ENCODE measurements at regions not wholly inside any gene's neighbourhood (a gene's known extent, or its start where the extent isn't known, plus 50 kb on each side); places are given as distances from the start of the nearest gene placed in this dataset.

GRCh38 chr2:105961599-105962146, 217.0 kb downstream of the NCK2 start:
- intact Hi-C loops (cut with micrococcal nuclease) = no loop called here
- no peak for TF ChIP-seq CTCF (IDR thresholded peaks at IDR 0.05; ENCODE audit: unreplicated experiment)
- ChIA-PET POLR2A (interaction anchor here (1.0 to 1.4 kb wide), 2 partner anchors 11 to 20 kb away, joined by 3 read pairs; no protein-coding TSS in a partner anchor), CTCF (interaction anchor here (0.6 kb wide), 2 partner anchors 31 to 901 kb away, joined by 3 read pairs; no protein-coding TSS in a partner anchor)
- H3K4me1 Mint-ChIP-seq (ENCODE audit: insufficient read depth, unreplicated experiment) = no peaks in the 10 kb centered on the region
- H3K9me3 Mint-ChIP-seq (ENCODE audit: unreplicated experiment) = no peaks in the 10 kb centered on the region
- peaks cover 21% of the 10 kb centered on the region for H3K27me3 Mint-ChIP-seq (ENCODE audit: insufficient read depth, unreplicated experiment)
- DNase-seq (ENCODE audit: unreplicated experiment) = no peak
- no peak overlapping the region for H3K4me3 Mint-ChIP-seq (ENCODE audit: unreplicated experiment)
- no peak overlapping the region for H3K27ac Mint-ChIP-seq (ENCODE audit: low read depth, unreplicated experiment)
- no peaks in the 10 kb centered on the region for H3K36me3 Mint-ChIP-seq (ENCODE audit: insufficient read depth, unreplicated experiment)
- no TSS peak for BruUV-seq (replicated peaks)

- POLR2A ChIA-PET = interaction anchor here (0.7 kb wide), 1 partner anchor 105 kb away, joined by 3 read pairs; no protein-coding TSS in a partner anchor
- CTCF ChIA-PET = interaction anchor here (0.6 kb wide), 1 partner anchor 1316 kb away, joined by 3 read pairs; no protein-coding TSS in a partner anchor
- H3K4me3 Mint-ChIP-seq (ENCODE audit: unreplicated experiment) = no peak overlapping the region
- no peaks in the 10 kb centered on the region for H3K36me3 Mint-ChIP-seq (ENCODE audit: insufficient read depth, unreplicated experiment)
- no peaks in the 10 kb centered on the region for H3K9me3 Mint-ChIP-seq (ENCODE audit: unreplicated experiment)
- BruUV-seq (replicated peaks) = no TSS peak
- TF ChIP-seq CTCF (IDR thresholded peaks at IDR 0.05; ENCODE audit: unreplicated experiment) = no peak
- intact Hi-C loops (cut with micrococcal nuclease) = no loop called here
- no peak overlapping the region for H3K27ac Mint-ChIP-seq (ENCODE audit: low read depth, unreplicated experiment)
- DNase-seq (ENCODE audit: unreplicated experiment) = no peak
- no peaks in the 10 kb centered on the region for H3K4me1 Mint-ChIP-seq (ENCODE audit: insufficient read depth, unreplicated experiment)
- H3K27me3 Mint-ChIP-seq (ENCODE audit: insufficient read depth, unreplicated experiment) = peaks cover 21% of the 10 kb centered on the region
Measured at GRCh38 chr2:105959357-105959756, 214.6 kb downstream of the NCK2 start.

- H3K4me1 Mint-ChIP-seq (ENCODE audit: insufficient read depth, unreplicated experiment) = no peaks in the 10 kb centered on the region
- ChIA-PET CTCF (interaction anchor here (0.6 kb wide), 1 partner anchor 306 kb away, joined by 3 read pairs; no protein-coding TSS in a partner anchor), POLR2A (interaction anchor here (0.8 kb wide), 1 partner anchor 10 kb away, joined by 3 read pairs; no protein-coding TSS in a partner anchor)
- DNase-seq (ENCODE audit: unreplicated experiment) = no peak
- no peak overlapping the region for H3K4me3 Mint-ChIP-seq (ENCODE audit: unreplicated experiment)
- H3K27ac Mint-ChIP-seq (ENCODE audit: low read depth, unreplicated experiment) = no peak overlapping the region
- no peaks in the 10 kb centered on the region for H3K9me3 Mint-ChIP-seq (ENCODE audit: unreplicated experiment)
- BruUV-seq (replicated peaks) = no TSS peak
- H3K36me3 Mint-ChIP-seq (ENCODE audit: insufficient read depth, unreplicated experiment) = no peaks in the 10 kb centered on the region
- H3K27me3 Mint-ChIP-seq (ENCODE audit: insufficient read depth, unreplicated experiment) = peaks cover 51% of the 10 kb centered on the region
- no peak for TF ChIP-seq CTCF (IDR thresholded peaks at IDR 0.05; ENCODE audit: unreplicated experiment)
- intact Hi-C loops (cut with micrococcal nuclease) = no loop called here
Measured at GRCh38 chr2:105954891-105955290, 210.2 kb downstream of the NCK2 start.

GRCh38 chr2:105953942-105954341, 209.2 kb downstream of the NCK2 start:
- Mint-ChIP-seq H3K27me3 (ENCODE audit: insufficient read depth, unreplicated experiment) (peaks cover 41% of the 10 kb centered on the region), H3K4me1 (ENCODE audit: insufficient read depth, unreplicated experiment) (no peaks in the 10 kb centered on the region), H3K27ac (ENCODE audit: low read depth, unreplicated experiment) (no peak overlapping the region), H3K9me3 (ENCODE audit: unreplicated experiment) (no peaks in the 10 kb centered on the region), H3K36me3 (ENCODE audit: insufficient read depth, unreplicated experiment) (no peaks in the 10 kb centered on the region), H3K4me3 (ENCODE audit: unreplicated experiment) (no peak overlapping the region)
- no peak for TF ChIP-seq CTCF (IDR thresholded peaks at IDR 0.05; ENCODE audit: unreplicated experiment)
- CTCF ChIA-PET = no interaction called here
- POLR2A ChIA-PET = no interaction called here
- no peak for DNase-seq (ENCODE audit: unreplicated experiment)
- no TSS peak for BruUV-seq (replicated peaks)
- intact Hi-C loops (cut with micrococcal nuclease) = no loop called here

All from MCF 10A (cell line).